ENCODE measurements at regions not wholly inside any gene's neighbourhood (a gene's known extent, or its start where the extent isn't known, plus 50 kb on each side); places are given as distances from the start of the nearest gene placed in this dataset.

- DNase-seq (ENCODE audit: low read depth), result no peak
- TF ChIP-seq, protein P1, sequence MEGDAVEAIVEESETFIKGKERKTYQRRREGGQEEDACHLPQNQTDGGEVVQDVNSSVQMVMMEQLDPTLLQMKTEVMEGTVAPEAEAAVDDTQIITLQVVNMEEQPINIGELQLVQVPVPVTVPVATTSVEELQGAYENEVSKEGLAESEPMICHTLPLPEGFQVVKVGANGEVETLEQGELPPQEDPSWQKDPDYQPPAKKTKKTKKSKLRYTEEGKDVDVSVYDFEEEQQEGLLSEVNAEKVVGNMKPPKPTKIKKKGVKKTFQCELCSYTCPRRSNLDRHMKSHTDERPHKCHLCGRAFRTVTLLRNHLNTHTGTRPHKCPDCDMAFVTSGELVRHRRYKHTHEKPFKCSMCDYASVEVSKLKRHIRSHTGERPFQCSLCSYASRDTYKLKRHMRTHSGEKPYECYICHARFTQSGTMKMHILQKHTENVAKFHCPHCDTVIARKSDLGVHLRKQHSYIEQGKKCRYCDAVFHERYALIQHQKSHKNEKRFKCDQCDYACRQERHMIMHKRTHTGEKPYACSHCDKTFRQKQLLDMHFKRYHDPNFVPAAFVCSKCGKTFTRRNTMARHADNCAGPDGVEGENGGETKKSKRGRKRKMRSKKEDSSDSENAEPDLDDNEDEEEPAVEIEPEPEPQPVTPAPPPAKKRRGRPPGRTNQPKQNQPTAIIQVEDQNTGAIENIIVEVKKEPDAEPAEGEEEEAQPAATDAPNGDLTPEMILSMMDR (conservative IDR thresholded peaks at IDR 0.05; ENCODE audit: low read length), result no peak
- H3K4me3 ChIP-seq (ENCODE audit: low read length), result no peak overlapping the region
Observed at GRCh38 chr12:126512916-126513913, 1448.0 kb downstream of the AACS start.

DNA sequence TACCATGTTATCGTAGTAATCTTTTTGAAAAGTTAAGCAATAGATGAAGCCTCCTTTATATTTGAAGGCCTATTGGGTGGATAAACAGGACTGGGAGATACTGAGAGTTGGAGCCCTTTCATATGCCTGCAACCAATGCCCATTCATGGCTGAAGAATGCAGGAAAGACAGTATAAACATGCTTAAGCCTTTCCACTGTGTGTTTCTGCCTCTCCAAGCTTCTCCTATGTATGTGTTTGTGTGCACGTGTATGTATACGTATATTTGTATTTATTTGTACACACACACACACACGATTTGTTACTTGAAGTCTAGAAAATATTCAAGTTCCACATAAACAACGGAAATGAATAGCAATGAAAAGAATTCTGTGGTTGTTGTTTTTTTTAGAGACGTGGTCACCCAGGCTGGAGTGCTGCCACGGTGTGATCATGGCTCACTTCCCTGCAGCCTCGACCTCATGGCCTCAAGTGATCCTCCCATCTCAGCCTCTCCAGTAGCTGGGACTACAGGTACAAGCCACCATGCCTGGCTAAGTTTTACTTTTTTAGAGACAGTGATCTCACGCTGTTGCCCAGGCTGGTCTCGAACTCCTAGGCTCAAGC lies 1453.5 kb downstream of the AACS start:
- H3K4me3 ChIP-seq (ENCODE audit: low read length), result no peak overlapping the region
- TF ChIP-seq, protein P1 (conservative IDR thresholded peaks at IDR 0.05; ENCODE audit: low read length), result no peak
- DNase-seq (ENCODE audit: low read depth), result no peak

DNA sequence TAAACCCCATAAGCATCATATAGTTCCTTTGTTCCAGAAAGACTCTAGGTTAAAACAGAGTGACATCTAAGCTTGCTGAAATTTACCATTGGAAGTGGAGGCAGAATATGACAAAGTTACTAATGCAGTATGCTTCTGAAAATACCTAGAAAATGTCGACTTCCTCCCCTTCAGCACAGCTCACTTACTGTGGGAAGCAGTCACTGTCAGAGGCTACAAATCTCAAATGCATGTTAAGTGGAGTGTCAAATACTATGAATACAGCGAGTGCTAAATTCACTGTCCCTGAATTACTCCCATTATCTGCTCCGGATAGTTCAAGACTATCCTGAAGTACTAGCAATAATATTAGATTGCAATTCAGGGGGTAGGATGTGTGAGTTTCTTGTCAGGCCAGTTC lies 1454.6 kb downstream of the AACS start:
- TF ChIP-seq, protein P1 (conservative IDR thresholded peaks at IDR 0.05; ENCODE audit: low read length), result no peak
- no peak overlapping the region for H3K4me3 ChIP-seq (ENCODE audit: low read length)
- DNase-seq (ENCODE audit: low read depth), result no peak

DNA sequence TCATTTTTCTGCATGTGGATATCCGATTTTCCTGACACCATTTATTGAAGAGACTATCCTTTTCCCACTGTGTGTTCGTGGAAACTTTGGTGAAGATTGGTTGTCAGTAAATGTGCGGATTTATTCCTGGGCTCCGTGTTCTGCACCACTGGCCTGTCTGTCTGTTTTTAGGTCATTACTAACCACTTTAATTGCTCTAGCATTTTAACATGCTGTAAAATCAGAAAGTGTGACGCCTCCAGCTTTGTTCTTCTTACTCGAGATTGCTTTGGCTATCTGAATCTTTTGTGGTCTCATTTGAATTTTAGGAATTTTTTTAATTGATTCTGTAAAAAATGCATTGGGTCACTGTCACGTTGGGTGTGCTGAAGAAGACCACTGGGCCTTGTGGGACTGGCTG lies 1458.7 kb downstream of the AACS start:
- H3K4me3 ChIP-seq (ENCODE audit: low read length), result no peak overlapping the region
- TF ChIP-seq, protein P1 (conservative IDR thresholded peaks at IDR 0.05; ENCODE audit: low read length), result no peak
- no peak for DNase-seq (ENCODE audit: low read depth)

GRCh38 chr12:126534495-126534894 lies 1469.3 kb downstream of the AACS start:
- H3K4me3 ChIP-seq (ENCODE audit: low read length), result no peak overlapping the region
- TF ChIP-seq, protein P1 (conservative IDR thresholded peaks at IDR 0.05; ENCODE audit: low read length), result no peak
- no peak for DNase-seq (ENCODE audit: low read depth)

- no peak overlapping the region for H3K4me3 ChIP-seq (ENCODE audit: low read length)
- DNase-seq (ENCODE audit: low read depth), result no peak
- TF ChIP-seq, protein P1 (conservative IDR thresholded peaks at IDR 0.05; ENCODE audit: low read length), result no peak
Observed at GRCh38 chr12:126534942-126535341, 1469.7 kb downstream of the AACS start.

All from AG10803 (cell line).